ENCODE measurements at regions not wholly inside any gene's neighbourhood (a gene's known extent, or its start where the extent isn't known, plus 50 kb on each side); places are given as distances from the start of the nearest gene placed in this dataset.

- no peaks in the 10 kb centered on the region for H3K9me3 Mint-ChIP-seq
- peaks cover 4% of the 10 kb centered on the region for H3K36me3 Mint-ChIP-seq (ENCODE audit: low read depth)
- no peak for TF ChIP-seq CTCF (IDR thresholded peaks at IDR 0.05; ENCODE audit: unreplicated experiment in 3 of 3)
- peaks cover 18% of the 10 kb centered on the region for H3K27me3 Mint-ChIP-seq (ENCODE audit: low read depth)
- no peak overlapping the region for H3K4me3 Mint-ChIP-seq
- H3K27ac Mint-ChIP-seq: no peak overlapping the region
- no peaks in the 10 kb centered on the region for H3K4me1 Mint-ChIP-seq
These were observed 363.6 kb downstream of the CTTN start for GRCh38 chr11:70761908-70762337.

GRCh38 chr11:70762810-70763209 lies 364.5 kb downstream of the CTTN start:
- Mint-ChIP-seq H3K4me1 (no peaks in the 10 kb centered on the region), H3K27ac (no peak overlapping the region), H3K4me3 (no peak overlapping the region), H3K9me3 (no peaks in the 10 kb centered on the region), H3K36me3 (ENCODE audit: low read depth) (peaks cover 4% of the 10 kb centered on the region), H3K27me3 (ENCODE audit: low read depth) (peaks cover 18% of the 10 kb centered on the region)
- no peak for TF ChIP-seq CTCF (IDR thresholded peaks at IDR 0.05; ENCODE audit: unreplicated experiment in 3 of 3)

GRCh38 chr11:70763606-70764005 lies 365.3 kb downstream of the CTTN start:
- no peak for TF ChIP-seq CTCF (IDR thresholded peaks at IDR 0.05; ENCODE audit: unreplicated experiment in 3 of 3)
- Mint-ChIP-seq H3K4me3 (no peak overlapping the region), H3K27me3 (ENCODE audit: low read depth) (peaks cover 19% of the 10 kb centered on the region), H3K4me1 (no peaks in the 10 kb centered on the region), H3K27ac (no peak overlapping the region), H3K36me3 (ENCODE audit: low read depth) (peaks cover 4% of the 10 kb centered on the region), H3K9me3 (no peaks in the 10 kb centered on the region)

GRCh38 chr11:70764356-70764905 lies 366.1 kb downstream of the CTTN start:
- no peaks in the 10 kb centered on the region for H3K4me1 Mint-ChIP-seq
- TF ChIP-seq CTCF (IDR thresholded peaks at IDR 0.05; ENCODE audit: unreplicated experiment in 3 of 3): no peak
- no peaks in the 10 kb centered on the region for H3K9me3 Mint-ChIP-seq
- H3K27me3 Mint-ChIP-seq (ENCODE audit: low read depth): peaks cover 19% of the 10 kb centered on the region
- no peak overlapping the region for H3K4me3 Mint-ChIP-seq
- H3K27ac Mint-ChIP-seq: no peak overlapping the region
- peaks cover 4% of the 10 kb centered on the region for H3K36me3 Mint-ChIP-seq (ENCODE audit: low read depth)

GRCh38 chr11:70766901-70767300 lies 368.6 kb downstream of the CTTN start:
- H3K9me3 Mint-ChIP-seq: no peaks in the 10 kb centered on the region
- no peaks in the 10 kb centered on the region for H3K4me1 Mint-ChIP-seq
- H3K36me3 Mint-ChIP-seq (ENCODE audit: low read depth): peaks cover 4% of the 10 kb centered on the region
- H3K27me3 Mint-ChIP-seq (ENCODE audit: low read depth): peaks cover 20% of the 10 kb centered on the region
- H3K4me3 Mint-ChIP-seq: no peak overlapping the region
- no peak overlapping the region for H3K27ac Mint-ChIP-seq
- no peak for TF ChIP-seq CTCF (IDR thresholded peaks at IDR 0.05; ENCODE audit: unreplicated experiment in 3 of 3)

- Mint-ChIP-seq H3K4me1 (no peaks in the 10 kb centered on the region), H3K27ac (no peak overlapping the region), H3K36me3 (ENCODE audit: low read depth) (peaks cover 12% of the 10 kb centered on the region), H3K9me3 (peaks cover 5% of the 10 kb centered on the region), H3K27me3 (ENCODE audit: low read depth) (peaks cover 20% of the 10 kb centered on the region), H3K4me3 (peak overlapping the region in 1 of 3 experiments; percentile 7)
- no peak for TF ChIP-seq CTCF (IDR thresholded peaks at IDR 0.05; ENCODE audit: unreplicated experiment in 3 of 3)
These were observed 370.2 kb downstream of the CTTN start for GRCh38 chr11:70768346-70769095.

Measured in nephron (organoid).